ENCODE measurements at regions not wholly inside any gene's neighbourhood (a gene's known extent, or its start where the extent isn't known, plus 50 kb on each side); places are given as distances from the start of the nearest gene placed in this dataset.

GRCh38 chr1:56187405-56187804 is 392.0 kb downstream of the PLPP3 start:
- no peak for ATAC-seq

DNA sequence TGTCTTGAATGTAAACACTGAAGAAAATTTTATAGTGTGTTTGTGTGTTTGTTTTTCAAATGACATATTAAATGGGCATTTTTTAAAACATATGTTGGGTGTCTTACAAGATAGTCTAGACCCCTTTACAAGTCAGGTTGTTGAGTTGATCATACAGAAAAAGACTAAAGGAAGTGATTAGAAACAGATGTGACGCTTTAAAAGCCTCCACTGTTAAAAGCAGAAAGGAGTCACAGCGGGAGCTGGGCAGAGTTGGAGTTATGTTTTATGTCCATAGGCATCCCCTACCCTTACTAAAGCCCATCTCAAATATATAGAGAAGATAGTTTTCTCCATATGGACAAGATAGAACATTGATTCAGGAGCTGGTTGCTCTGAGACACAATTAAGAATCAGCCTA is 393.9 kb downstream of the PLPP3 start:
- Histone ChIP-seq H3K27me3 (no peaks in the 10 kb centered on the region), H3K4me3 (no peak overlapping the region), H3K36me3 (no peaks in the 10 kb centered on the region), H3K4me1 (no peaks in the 10 kb centered on the region), H3K9me3 (no peaks in the 10 kb centered on the region), H3K27ac (no peak overlapping the region)
- WGBS (ENCODE audit: insufficient coverage, low coverage, low lambda C conversion rate, missing lambda C conversion rate) = 93% methylated on average over 2 of the region's 2 CpGs
- TF ChIP-seq, protein P1, sequence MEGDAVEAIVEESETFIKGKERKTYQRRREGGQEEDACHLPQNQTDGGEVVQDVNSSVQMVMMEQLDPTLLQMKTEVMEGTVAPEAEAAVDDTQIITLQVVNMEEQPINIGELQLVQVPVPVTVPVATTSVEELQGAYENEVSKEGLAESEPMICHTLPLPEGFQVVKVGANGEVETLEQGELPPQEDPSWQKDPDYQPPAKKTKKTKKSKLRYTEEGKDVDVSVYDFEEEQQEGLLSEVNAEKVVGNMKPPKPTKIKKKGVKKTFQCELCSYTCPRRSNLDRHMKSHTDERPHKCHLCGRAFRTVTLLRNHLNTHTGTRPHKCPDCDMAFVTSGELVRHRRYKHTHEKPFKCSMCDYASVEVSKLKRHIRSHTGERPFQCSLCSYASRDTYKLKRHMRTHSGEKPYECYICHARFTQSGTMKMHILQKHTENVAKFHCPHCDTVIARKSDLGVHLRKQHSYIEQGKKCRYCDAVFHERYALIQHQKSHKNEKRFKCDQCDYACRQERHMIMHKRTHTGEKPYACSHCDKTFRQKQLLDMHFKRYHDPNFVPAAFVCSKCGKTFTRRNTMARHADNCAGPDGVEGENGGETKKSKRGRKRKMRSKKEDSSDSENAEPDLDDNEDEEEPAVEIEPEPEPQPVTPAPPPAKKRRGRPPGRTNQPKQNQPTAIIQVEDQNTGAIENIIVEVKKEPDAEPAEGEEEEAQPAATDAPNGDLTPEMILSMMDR (IDR thresholded peaks at IDR 0.05) = no peak
- no peak for TF ChIP-seq POLR2A (IDR thresholded peaks at IDR 0.05)
- no peak for ATAC-seq
- no peak for DNase-seq
- intact Hi-C loops (cut with DNase I) = no loop called here

More at GRCh38 chr1:56187405-56187804, 392.0 kb downstream of the PLPP3 start:
- intact Hi-C loops (cut with DNase I) = no loop called here
- Histone ChIP-seq H3K27ac (no peak overlapping the region), H3K27me3 (no peaks in the 10 kb centered on the region), H3K9me3 (no peaks in the 10 kb centered on the region), H3K36me3 (no peaks in the 10 kb centered on the region), H3K4me1 (no peaks in the 10 kb centered on the region), H3K4me3 (no peak overlapping the region)
- TF ChIP-seq POLR2A (IDR thresholded peaks at IDR 0.05) = no peak
- TF ChIP-seq, protein P1 (IDR thresholded peaks at IDR 0.05) = no peak
- 67% methylated on average over 1 of the region's 1 CpG for WGBS (ENCODE audit: insufficient coverage, low coverage, low lambda C conversion rate, missing lambda C conversion rate)
- DNase-seq = no peak

- no peak overlapping the region for H3K27ac ChIP-seq
- no peaks in the 10 kb centered on the region for H3K9me3 ChIP-seq
- H3K4me3 ChIP-seq = no peak overlapping the region
- TF ChIP-seq, protein P1 (IDR thresholded peaks at IDR 0.05) = no peak
- no peak for TF ChIP-seq POLR2A (IDR thresholded peaks at IDR 0.05)
- no peaks in the 10 kb centered on the region for H3K4me1 ChIP-seq
- intact Hi-C loops (cut with DNase I) = no loop called here
- H3K36me3 ChIP-seq = no peaks in the 10 kb centered on the region
- 50% methylated on average over 1 of the region's 2 CpGs for WGBS (ENCODE audit: insufficient coverage, low coverage, low lambda C conversion rate, missing lambda C conversion rate)
- no peaks in the 10 kb centered on the region for H3K27me3 ChIP-seq
- DNase-seq = peak in 1 of 3 donors; percentile 21
- ATAC-seq = peak; percentile 43 to 61 (median 52)
These were observed 396.2 kb downstream of the PLPP3 start for GRCh38 chr1:56183151-56183550.

- TF ChIP-seq POLR2A (IDR thresholded peaks at IDR 0.05) = no peak
- TF ChIP-seq, protein P1 (IDR thresholded peaks at IDR 0.05) = no peak
- Histone ChIP-seq H3K27ac (no peak overlapping the region), H3K36me3 (no peaks in the 10 kb centered on the region), H3K4me3 (peak overlapping the region in 2 of 3 donors; percentile 17 to 23), H3K9me3 (no peaks in the 10 kb centered on the region), H3K27me3 (no peaks in the 10 kb centered on the region), H3K4me1 (no peaks in the 10 kb centered on the region)
- no peak for DNase-seq
- WGBS (ENCODE audit: insufficient coverage, low coverage, low lambda C conversion rate, missing lambda C conversion rate) = 36% methylated on average over 5 of the region's 5 CpGs
- intact Hi-C loops (cut with DNase I) = no loop called here
- ATAC-seq = peak; percentile 54 to 87 (median 68)
These were observed 398.7 kb downstream of the PLPP3 start for GRCh38 chr1:56180520-56181190.
